ENCODE measurements at regions not wholly inside any gene's neighbourhood (a gene's known extent, or its start where the extent isn't known, plus 50 kb on each side); places are given as distances from the start of the nearest gene placed in this dataset.

DNA sequence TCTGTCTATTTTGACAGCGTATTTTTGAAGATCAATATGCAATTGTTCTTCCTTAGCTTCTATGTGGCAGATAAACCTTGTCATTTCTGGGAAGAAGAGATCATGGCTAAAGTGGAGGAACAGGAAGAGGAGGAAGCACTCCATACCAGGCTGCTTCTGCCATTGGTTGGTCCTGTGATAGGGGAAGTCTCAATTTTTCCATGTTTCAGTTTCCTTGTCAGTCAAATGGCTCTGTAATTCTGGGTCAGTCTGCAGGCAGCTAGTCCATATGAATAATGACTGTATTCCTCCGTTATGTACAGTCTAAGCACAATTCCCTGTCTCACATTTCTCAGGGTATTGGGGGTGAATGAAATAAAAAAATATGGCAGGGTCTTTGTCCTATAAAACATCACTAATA is 277.6 kb upstream of the CXCR4 start:
- no peak for TF ChIP-seq POLR2AphosphoS5 (IDR thresholded peaks at IDR 0.05; ENCODE audit: low read depth, low read length)
- TF ChIP-seq TAF1 (IDR thresholded peaks at IDR 0.05; ENCODE audit: borderline replicate concordance, insufficient read depth, low read length), result no peak
- TF ChIP-seq, protein P1, sequence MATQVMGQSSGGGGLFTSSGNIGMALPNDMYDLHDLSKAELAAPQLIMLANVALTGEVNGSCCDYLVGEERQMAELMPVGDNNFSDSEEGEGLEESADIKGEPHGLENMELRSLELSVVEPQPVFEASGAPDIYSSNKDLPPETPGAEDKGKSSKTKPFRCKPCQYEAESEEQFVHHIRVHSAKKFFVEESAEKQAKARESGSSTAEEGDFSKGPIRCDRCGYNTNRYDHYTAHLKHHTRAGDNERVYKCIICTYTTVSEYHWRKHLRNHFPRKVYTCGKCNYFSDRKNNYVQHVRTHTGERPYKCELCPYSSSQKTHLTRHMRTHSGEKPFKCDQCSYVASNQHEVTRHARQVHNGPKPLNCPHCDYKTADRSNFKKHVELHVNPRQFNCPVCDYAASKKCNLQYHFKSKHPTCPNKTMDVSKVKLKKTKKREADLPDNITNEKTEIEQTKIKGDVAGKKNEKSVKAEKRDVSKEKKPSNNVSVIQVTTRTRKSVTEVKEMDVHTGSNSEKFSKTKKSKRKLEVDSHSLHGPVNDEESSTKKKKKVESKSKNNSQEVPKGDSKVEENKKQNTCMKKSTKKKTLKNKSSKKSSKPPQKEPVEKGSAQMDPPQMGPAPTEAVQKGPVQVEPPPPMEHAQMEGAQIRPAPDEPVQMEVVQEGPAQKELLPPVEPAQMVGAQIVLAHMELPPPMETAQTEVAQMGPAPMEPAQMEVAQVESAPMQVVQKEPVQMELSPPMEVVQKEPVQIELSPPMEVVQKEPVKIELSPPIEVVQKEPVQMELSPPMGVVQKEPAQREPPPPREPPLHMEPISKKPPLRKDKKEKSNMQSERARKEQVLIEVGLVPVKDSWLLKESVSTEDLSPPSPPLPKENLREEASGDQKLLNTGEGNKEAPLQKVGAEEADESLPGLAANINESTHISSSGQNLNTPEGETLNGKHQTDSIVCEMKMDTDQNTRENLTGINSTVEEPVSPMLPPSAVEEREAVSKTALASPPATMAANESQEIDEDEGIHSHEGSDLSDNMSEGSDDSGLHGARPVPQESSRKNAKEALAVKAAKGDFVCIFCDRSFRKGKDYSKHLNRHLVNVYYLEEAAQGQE (IDR thresholded peaks at IDR 0.05; ENCODE audit: insufficient read depth in 1 of 2, low read depth in 2 of 2, low read length in 2 of 2), result no peak
- no peak for TF ChIP-seq SIN3A (IDR thresholded peaks at IDR 0.05; ENCODE audit: borderline replicate concordance, insufficient read depth, low read length)
- TF ChIP-seq FOXP2 (optimal IDR thresholded peaks at IDR 0.05; ENCODE audit: borderline replicate concordance, extremely low read depth, extremely low read length, insufficient read depth), result no peak
